HG02763 (cell line): ENCODE measurements at regions not wholly inside any gene's neighbourhood (a gene's known extent, or its start where the extent isn't known, plus 50 kb on each side); places are given as distances from the start of the nearest gene placed in this dataset.
"Not testable (repeated sequence)": the region's sequence is repeated elsewhere in the genome, so short reads cannot be mapped to it uniquely, and the experiment has no call there.

ENCODE experiments used
- ATAC-seq: cut with Tn5 transposase; IDR thresholded peaks from one replicate; pipeline ENCODE4 v1.9.1; 2021; ENCODE audit warnings: mild to moderate bottlenecking, moderate library complexity; ENCODE audit not compliant: unreplicated experiment

- ATAC-seq, result no peak
Measured at GRCh38 chrX:121836000-121836399, 788.6 kb downstream of the GLUD2 start.

- ATAC-seq, result no peak
Measured at GRCh38 chrX:121851033-121851432, 803.6 kb downstream of the GLUD2 start.

- no peak for ATAC-seq
Measured at GRCh38 chrX:121853762-121854613, 806.6 kb downstream of the GLUD2 start.

- ATAC-seq, result no peak
Measured at GRCh38 chrX:121854614-121854911, 807.2 kb downstream of the GLUD2 start.

- no peak for ATAC-seq
Measured at GRCh38 chrX:121858867-121859647, 811.6 kb downstream of the GLUD2 start.

- ATAC-seq, result no peak
Measured at GRCh38 chrX:121863976-121864375, 816.6 kb downstream of the GLUD2 start.

GRCh38 chrX:121864561-121864960 lies 817.2 kb downstream of the GLUD2 start:
- no peak for ATAC-seq

- no peak for ATAC-seq
Measured at GRCh38 chrX:121869876-121870477, 822.6 kb downstream of the GLUD2 start.

GRCh38 chrX:121871122-121871521 lies 823.7 kb downstream of the GLUD2 start:
- ATAC-seq, result no peak

- no peak for ATAC-seq
Measured at GRCh38 chrX:121876305-121876704, 828.9 kb downstream of the GLUD2 start.

GRCh38 chrX:121877337-121877736 lies 829.9 kb downstream of the GLUD2 start:
- not testable (repeated sequence) for ATAC-seq

GRCh38 chrX:121886557-121886956 lies 839.1 kb downstream of the GLUD2 start:
- ATAC-seq, result no peak

GRCh38 chrX:121894756-121895155 lies 847.3 kb downstream of the GLUD2 start:
- no peak for ATAC-seq

- no peak for ATAC-seq
Measured at GRCh38 chrX:121902463-121902862, 855.1 kb downstream of the GLUD2 start.

- ATAC-seq, result no peak
Measured at GRCh38 chrX:121903961-121904360, 856.6 kb downstream of the GLUD2 start.

GRCh38 chrX:121921258-121921657 lies 873.8 kb downstream of the GLUD2 start:
- ATAC-seq, result no peak

- ATAC-seq, result no peak
Measured at GRCh38 chrX:121931567-121931966, 884.2 kb downstream of the GLUD2 start.

- no peak for ATAC-seq
Measured at GRCh38 chrX:121932688-121933087, 885.3 kb downstream of the GLUD2 start.

GRCh38 chrX:121949041-121949760 lies 901.8 kb downstream of the GLUD2 start:
- no peak for ATAC-seq

- no peak for ATAC-seq
Measured at GRCh38 chrX:121958886-121959285, 911.5 kb downstream of the GLUD2 start.

GRCh38 chrX:121975671-121976070 lies 928.3 kb downstream of the GLUD2 start:
- ATAC-seq, result no peak
